HG02884 (cell line): ENCODE measurements at regions not wholly inside any gene's neighbourhood (a gene's known extent, or its start where the extent isn't known, plus 50 kb on each side); places are given as distances from the start of the nearest gene placed in this dataset.

ENCODE experiments used
- ATAC-seq: cut with Tn5 transposase; IDR thresholded peaks from one replicate; pipeline ENCODE4 v1.9.1; 2021; ENCODE audit warnings: mild to moderate bottlenecking, moderate library complexity; ENCODE audit not compliant: unreplicated experiment

GRCh38 chr12:59252731-59253130, 332.4 kb upstream of the LRIG3 start:
- ATAC-seq, result no peak

- ATAC-seq, result no peak
These were observed 330.5 kb upstream of the LRIG3 start for GRCh38 chr12:59250766-59251165.

- no peak for ATAC-seq
These were observed 319.7 kb upstream of the LRIG3 start for GRCh38 chr12:59240048-59240447.

- no peak for ATAC-seq
These were observed 314.1 kb upstream of the LRIG3 start for GRCh38 chr12:59234391-59234790.

GRCh38 chr12:59230334-59230733, 310.0 kb upstream of the LRIG3 start:
- no peak for ATAC-seq

- no peak for ATAC-seq
These were observed 298.8 kb upstream of the LRIG3 start for GRCh38 chr12:59219148-59219547.

- no peak for ATAC-seq
These were observed 276.7 kb upstream of the LRIG3 start for GRCh38 chr12:59196989-59197388.

GRCh38 chr12:59194794-59195193, 274.5 kb upstream of the LRIG3 start:
- ATAC-seq, result no peak

GRCh38 chr12:59193476-59194050, 273.3 kb upstream of the LRIG3 start:
- ATAC-seq, result no peak

GRCh38 chr12:59191372-59191771, 271.1 kb upstream of the LRIG3 start:
- ATAC-seq, result no peak

GRCh38 chr12:59186451-59186850, 266.1 kb upstream of the LRIG3 start:
- ATAC-seq, result no peak

- no peak for ATAC-seq
These were observed 265.0 kb upstream of the LRIG3 start for GRCh38 chr12:59185295-59185694.

GRCh38 chr12:59182658-59183455, 262.6 kb upstream of the LRIG3 start:
- no peak for ATAC-seq

GRCh38 chr12:59182191-59182590, 261.9 kb upstream of the LRIG3 start:
- ATAC-seq, result no peak

- ATAC-seq, result no peak
These were observed 261.0 kb upstream of the LRIG3 start for GRCh38 chr12:59181196-59181777.

GRCh38 chr12:59179231-59179630, 258.9 kb upstream of the LRIG3 start:
- ATAC-seq, result no peak

GRCh38 chr12:59173695-59174094, 253.4 kb upstream of the LRIG3 start:
- ATAC-seq, result no peak

- ATAC-seq, result no peak
These were observed 248.3 kb upstream of the LRIG3 start for GRCh38 chr12:59168647-59169046.

GRCh38 chr12:59166457-59166856, 246.2 kb upstream of the LRIG3 start:
- no peak for ATAC-seq

- no peak for ATAC-seq
These were observed 244.9 kb upstream of the LRIG3 start for GRCh38 chr12:59164991-59165718.

- no peak for ATAC-seq
These were observed 243.9 kb upstream of the LRIG3 start for GRCh38 chr12:59164226-59164625.

GRCh38 chr12:59158681-59159080, 238.4 kb upstream of the LRIG3 start:
- ATAC-seq, result no peak
